SK-N-SH (cell line): ENCODE measurements at regions not wholly inside any gene's neighbourhood (a gene's known extent, or its start where the extent isn't known, plus 50 kb on each side); places are given as distances from the start of the nearest gene placed in this dataset.

Experiments
- CTCF ChIA-PET: fragments of 300-600, 350-600 bp; formaldehyde crosslinking; extraction: SDS; loops from one replicate; lab custom pipeline; 2021; lab: Yijun Ruan, JAX
- POLR2A ChIA-PET: fragments of 350-600 bp; sonication (Branson Sonifier 250); formaldehyde crosslinking; extraction: SDS; loops from one replicate; lab custom pipeline; 2020; ENCODE audit warnings: antibody characterized with exemption, inconsistent platforms; lab: Yijun Ruan, JAX
- DNase-seq: peaks from one replicate; pipeline ENCODE4 v3.0.0; 2012
- H2AFZ ChIP-seq: fragments of 200-600 bp; sonication (generic); 2 replicates; pipeline ENCODE4 v1.8.1; 2016; ENCODE audit warnings: antibody characterized with exemption, mild to moderate bottlenecking, low read depth
- H3F3A ChIP-seq: fragments of 200-600 bp; sonication (generic); replicated peaks from 2 replicates; pipeline ENCODE3; 2016; ENCODE audit warnings: antibody characterized with exemption, mild to moderate bottlenecking; ENCODE audit not compliant: insufficient read depth
- H3K27ac ChIP-seq, 2 experiments: fragments of 200-500 bp in 1 of 2; fragments of 200-600 bp in 1 of 2; sonication (Bioruptor generic) in 1 of 2; sonication (generic), shearing (Covaris generic) in 1 of 2; 2 replicates each; pipeline versions ENCODE4 v1.5.1 to v1.6.1; 2014 to 2016; ENCODE audit warnings: low read depth in 2 of 2, inconsistent platforms in 1 of 2, low read length in 1 of 2, mild to moderate bottlenecking in 1 of 2, mixed read lengths in 1 of 2
- H3K27me3 ChIP-seq: fragments of 200-600 bp; sonication (generic), shearing (Covaris generic); 2 replicates; pipeline ENCODE4 v1.6.1; 2016; ENCODE audit warnings: mixed run types; ENCODE audit not compliant: insufficient read depth
- H3K36me3 ChIP-seq, 2 experiments: fragments of 200-500 bp in 1 of 2; fragments of 200-600 bp in 1 of 2; sonication (Bioruptor generic) in 1 of 2; sonication (generic) in 1 of 2; replicated peaks in 1 of 2; 2 replicates each; pipeline versions ENCODE3 to v1.5.1; 2014 to 2016; ENCODE audit warnings: low read length in 1 of 2, mild to moderate bottlenecking in 1 of 2; ENCODE audit not compliant: insufficient read depth in 2 of 2, control insufficient read depth in 1 of 2
- H3K4me1 ChIP-seq, 2 experiments: fragments of 200-500 bp in 1 of 2; fragments of 200-600 bp in 1 of 2; sonication (Bioruptor generic) in 1 of 2; sonication (generic), shearing (Covaris generic) in 1 of 2; 2 replicates each; pipeline versions ENCODE4 v1.5.1 to v1.6.1; 2014 to 2016; ENCODE audit warnings: low read depth in 1 of 2, low read length in 1 of 2, mixed run types in 1 of 2; ENCODE audit not compliant: insufficient read depth in 2 of 2, control insufficient read depth in 1 of 2
- H3K4me2 ChIP-seq: fragments of 200-600 bp; sonication (generic), shearing (Covaris generic); 2 replicates; pipeline ENCODE4 v1.6.1; 2017; ENCODE audit warnings: mixed run types
- H3K4me3 ChIP-seq, 2 experiments: fragments of 200-500 bp in 1 of 2; fragments of 200-600 bp in 1 of 2; sonication (Bioruptor generic) in 1 of 2; sonication (generic), shearing (Covaris generic) in 1 of 2; 2 replicates each; pipeline versions ENCODE4 v1.5.1 to v1.8.1; 2014 to 2016; ENCODE audit warnings: low read depth in 2 of 2, inconsistent platforms in 1 of 2, low read length in 1 of 2, mild to moderate bottlenecking in 1 of 2, mixed read lengths in 1 of 2, moderate library complexity in 1 of 2
- H3K79me2 ChIP-seq: fragments of 200-600 bp; sonication (generic); 2 replicates; pipeline ENCODE4 v1.8.1; 2017; ENCODE audit warnings: mild to moderate bottlenecking; ENCODE audit not compliant: insufficient read depth
- H3K9ac ChIP-seq: fragments of 200-600 bp; sonication (generic); 2 replicates; pipeline ENCODE4 v1.6.1; 2017; ENCODE audit warnings: mixed run types
- H3K9me2 ChIP-seq: fragments of 200-600 bp; sonication (generic); 2 replicates; pipeline ENCODE4 v1.6.1; 2017; ENCODE audit warnings: mixed run types
- H3K9me3 ChIP-seq: fragments of 200-600 bp; sonication (generic); 2 replicates; pipeline ENCODE4 v1.6.1; 2017; ENCODE audit warnings: mixed run types, mild to moderate bottlenecking, moderate library complexity
- H4K20me1 ChIP-seq: fragments of 200-600 bp; sonication (generic); 2 replicates; pipeline ENCODE4 v1.6.1; 2017; ENCODE audit warnings: mild to moderate bottlenecking, mixed run types; ENCODE audit not compliant: insufficient read depth
- CHD2 ChIP-seq: fragments of 150-350 bp; IDR thresholded peaks from 2 replicates; pipeline ENCODE4 v1.6.1; 2018; ENCODE audit warnings: low read length; ENCODE audit not compliant: partially characterized antibody
- CTCF ChIP-seq: fragments of 200-600 bp; sonication (generic); IDR thresholded peaks from 2 replicates; pipeline ENCODE4 v1.6.1; 2017; ENCODE audit warnings: antibody characterized with exemption, mild to moderate bottlenecking, moderate library complexity
- EP300 ChIP-seq, 2 experiments: IDR thresholded peaks; 2 replicates each; pipeline versions ENCODE4 v1.4.0 to v1.6.1; 2012; ENCODE audit warnings: borderline replicate concordance in 1 of 2, low read depth in 1 of 2, low read length in 1 of 2
- FOSL2 ChIP-seq: IDR thresholded peaks from 2 replicates; pipeline ENCODE4 v1.4.0; 2012; ENCODE audit warnings: low read depth, mild to moderate bottlenecking, moderate library complexity, borderline replicate concordance
- GABPA ChIP-seq: IDR thresholded peaks from 2 replicates; pipeline ENCODE4 v1.4.0; 2012; ENCODE audit warnings: low read depth, mild to moderate bottlenecking
- MAX ChIP-seq: IDR thresholded peaks from 2 replicates; pipeline ENCODE4 v1.4.0; 2012; ENCODE audit warnings: low read depth
- MEF2A ChIP-seq: IDR thresholded peaks from 2 replicates; pipeline ENCODE4 v1.4.0; 2012; ENCODE audit warnings: low read depth, borderline replicate concordance
- MXI1 ChIP-seq: IDR thresholded peaks from 2 replicates; pipeline ENCODE4 v1.6.1; 2012; ENCODE audit warnings: mild to moderate bottlenecking, low read depth, low read length, improper control_type of control experiment
- NFIC ChIP-seq: IDR thresholded peaks from 2 replicates; pipeline ENCODE4 v1.4.0; 2012; ENCODE audit warnings: borderline replicate concordance
- NRF1 ChIP-seq: IDR thresholded peaks from 2 replicates; pipeline ENCODE4 v1.6.1; 2012; ENCODE audit warnings: low read depth, mild to moderate bottlenecking, low read length
- POLR2AphosphoS5 ChIP-seq: IDR thresholded peaks from 2 replicates; pipeline ENCODE4 v1.6.1; 2012; ENCODE audit warnings: low read depth, low read length
- RAD21 ChIP-seq: IDR thresholded peaks from 2 replicates; pipeline ENCODE4 v1.6.1; 2012; ENCODE audit warnings: mild to moderate bottlenecking, low read length
- RCOR1 ChIP-seq: fragments of 150-350 bp; IDR thresholded peaks from 2 replicates; pipeline ENCODE4 v1.6.1; 2017; ENCODE audit warnings: antibody characterized with exemption, low read length
- RXRA ChIP-seq: IDR thresholded peaks from 2 replicates; pipeline ENCODE4 v1.4.0; 2012; ENCODE audit warnings: low read depth, mild to moderate bottlenecking, borderline replicate concordance
- SMC3 ChIP-seq: IDR thresholded peaks from 2 replicates; pipeline ENCODE4 v1.6.1; 2012; ENCODE audit warnings: low read depth, low read length, improper control_type of control experiment
- TAF1 ChIP-seq: IDR thresholded peaks from 2 replicates; pipeline ENCODE4 v1.6.1; 2012; ENCODE audit warnings: low read depth, mild to moderate bottlenecking, low read length, moderate library complexity, borderline replicate concordance
- TCF12 ChIP-seq: IDR thresholded peaks from 2 replicates; pipeline ENCODE4 v1.4.0; 2012
- USF1 ChIP-seq: IDR thresholded peaks from 2 replicates; pipeline ENCODE4 v1.4.0; 2012; ENCODE audit warnings: low read depth, borderline replicate concordance
- USF2 ChIP-seq: fragments of 150-350 bp; IDR thresholded peaks from 2 replicates; pipeline ENCODE4 v1.6.1; 2017; ENCODE audit warnings: antibody characterized with exemption, low read length, low read depth, borderline replicate concordance
- WGBS: methylation state at CpG from one replicate; pipeline ENCODE4 v1.1.6; 2017; ENCODE audit warnings: low lambda C conversion rate; 5-methylcytosine and 5-hydroxymethylcytosine counted together
- TF ChIP-seq, protein P1 (sequence below): IDR thresholded peaks from 2 replicates; pipeline ENCODE4; 2012

DNA sequence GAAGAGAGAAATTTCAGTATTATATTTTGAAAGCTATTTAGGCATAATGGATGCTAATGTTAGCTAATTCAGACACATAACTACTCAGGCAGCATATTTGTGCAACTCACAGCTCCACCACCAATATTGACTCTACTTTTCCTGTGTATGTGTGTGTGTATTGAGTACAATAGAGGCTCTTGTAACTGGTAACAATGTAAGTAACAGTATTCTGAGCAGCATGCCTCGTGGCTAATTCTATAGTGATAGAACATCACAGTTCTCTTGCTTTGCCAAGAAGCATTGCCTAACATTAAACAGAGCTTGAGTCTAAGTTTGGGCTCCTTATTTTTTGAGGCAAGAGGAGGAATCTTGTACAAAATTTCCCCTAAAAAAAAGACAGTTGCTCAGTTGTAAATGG is 98.6 kb upstream of the ARHGEF26 start:
- WGBS = 6% methylated on average over 1 of the region's 1 CpG
- Histone ChIP-seq H3F3A (no peaks in the 10 kb centered on the region), H4K20me1 (no peaks in the 10 kb centered on the region), H3K4me2 (no peak overlapping the region), H3K9me3 (no peaks in the 10 kb centered on the region; the same call in 1 of the 2 replicates), H3K9ac (no peak overlapping the region), H3K36me3 (no peaks in the 10 kb centered on the region), H3K27me3 (no peaks in the 10 kb centered on the region), H3K4me3 (no peak overlapping the region), H3K79me2 (no peaks in the 10 kb centered on the region), H3K27ac (no peak overlapping the region), H3K4me1 (no peaks in the 10 kb centered on the region), H3K9me2 (no peaks in the 10 kb centered on the region), H2AFZ (no peak overlapping the region)
- POLR2A ChIA-PET = no interaction called here
- no peak for DNase-seq
- TF ChIP-seq TAF1 = no peak
- TF ChIP-seq USF2 = no peak
- TF ChIP-seq EP300 (IDR thresholded peaks at IDR 0.05; ENCODE audit: borderline replicate concordance in 1 of 2, low read depth in 1 of 2, low read length in 1 of 2) = no peak
- TF ChIP-seq GABPA = no peak
- no peak for TF ChIP-seq USF1
- TF ChIP-seq FOSL2 = no peak
- no peak for TF ChIP-seq RXRA
- CTCF ChIA-PET = interaction anchor here (0.7 kb wide), 1 partner anchor 10 kb away, joined by 3 read pairs; no protein-coding TSS in a partner anchor

DNA sequence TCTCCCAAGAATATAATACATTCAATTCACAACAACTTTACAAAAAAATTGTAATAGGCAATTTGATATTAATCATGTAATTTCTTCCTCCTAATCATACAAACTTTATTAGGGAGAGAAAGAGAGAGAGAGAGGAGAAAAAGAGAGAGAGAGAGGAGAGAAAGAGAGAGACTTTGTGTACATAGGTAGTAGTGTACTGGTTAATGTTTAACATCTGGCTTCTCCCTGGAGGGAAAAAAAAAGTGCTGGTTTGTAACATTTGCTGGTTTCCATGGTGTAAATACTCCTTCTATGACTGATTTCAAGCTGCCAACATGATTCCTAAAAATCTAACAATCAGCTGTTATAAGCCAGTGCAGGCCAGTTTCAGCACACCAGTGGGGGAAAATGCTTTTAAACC is 98.0 kb upstream of the ARHGEF26 start:
- POLR2A ChIA-PET = no interaction called here
- no peaks in the 10 kb centered on the region for H4K20me1 ChIP-seq
- no peaks in the 10 kb centered on the region for H3K9me2 ChIP-seq
- H3K4me2 ChIP-seq = no peak overlapping the region
- no peaks in the 10 kb centered on the region; the same call in 1 of the 2 replicates for H3K9me3 ChIP-seq
- no peak overlapping the region for H2AFZ ChIP-seq
- no peaks in the 10 kb centered on the region for H3F3A ChIP-seq
- DNase-seq = no peak
- TF ChIP-seq RAD21 (no peak), TCF12 (no peak), NFIC (no peak), TAF1 (no peak), EP300 (IDR thresholded peaks at IDR 0.05; ENCODE audit: borderline replicate concordance in 1 of 2, low read depth in 1 of 2, low read length in 1 of 2) (no peak), MXI1 (no peak), USF1 (no peak), MAX (no peak), SMC3 (no peak), NRF1 (no peak), USF2 (no peak), CHD2 (no peak), POLR2AphosphoS5 (no peak), CTCF (no peak), MEF2A (no peak), RCOR1 (no peak)
- TF ChIP-seq, protein P1, sequence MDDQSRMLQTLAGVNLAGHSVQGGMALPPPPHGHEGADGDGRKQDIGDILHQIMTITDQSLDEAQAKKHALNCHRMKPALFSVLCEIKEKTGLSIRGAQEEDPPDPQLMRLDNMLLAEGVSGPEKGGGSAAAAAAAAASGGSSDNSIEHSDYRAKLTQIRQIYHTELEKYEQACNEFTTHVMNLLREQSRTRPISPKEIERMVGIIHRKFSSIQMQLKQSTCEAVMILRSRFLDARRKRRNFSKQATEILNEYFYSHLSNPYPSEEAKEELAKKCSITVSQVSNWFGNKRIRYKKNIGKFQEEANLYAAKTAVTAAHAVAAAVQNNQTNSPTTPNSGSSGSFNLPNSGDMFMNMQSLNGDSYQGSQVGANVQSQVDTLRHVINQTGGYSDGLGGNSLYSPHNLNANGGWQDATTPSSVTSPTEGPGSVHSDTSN = no peak
- no peaks in the 10 kb centered on the region for H3K79me2 ChIP-seq
- H3K4me3 ChIP-seq = no peak overlapping the region
- no peak overlapping the region for H3K9ac ChIP-seq
- H3K36me3 ChIP-seq = no peaks in the 10 kb centered on the region
- no peaks in the 10 kb centered on the region for H3K27me3 ChIP-seq
- CTCF ChIA-PET = no interaction called here
- no peak overlapping the region for H3K27ac ChIP-seq
- H3K4me1 ChIP-seq = no peaks in the 10 kb centered on the region
